ENCODE measurements at regions not wholly inside any gene's neighbourhood (a gene's known extent, or its start where the extent isn't known, plus 50 kb on each side); places are given as distances from the start of the nearest gene placed in this dataset.

GRCh38 chr3:197353867-197354567 lies 55.6 kb upstream of the DLG1 start:
- Histone ChIP-seq H3K27me3 (replicated peaks in 1 of 2; ENCODE audit: control insufficient read depth in 2 of 2, extremely low read depth in 1 of 2, insufficient read depth in 2 of 2, low read length in 1 of 2) (peaks cover 0 to 19% of the 10 kb centered on the region in 2 experiments), H3K4me3 (ENCODE audit: control insufficient read depth in 1 of 2, extremely low read depth in 1 of 2, low read length in 1 of 2) (no peak overlapping the region), H3K27ac (ENCODE audit: low read length) (no peak overlapping the region), H3K36me3 (ENCODE audit: control insufficient read depth in 2 of 2, extremely low read depth in 1 of 2, insufficient read depth in 1 of 2, low read length in 1 of 2) (no peaks in the 10 kb centered on the region), H3K4me1 (ENCODE audit: control insufficient read depth in 1 of 2, extremely low read depth in 1 of 2, insufficient read depth in 2 of 2, low read length in 2 of 2) (no peaks in the 10 kb centered on the region), H3K9me3 (no peaks in the 10 kb centered on the region)
- peaks cover 11 to 13% of the 10 kb centered on the region in 2 donors for H3K27me3 Mint-ChIP-seq
- no peak for DNase-seq
- H3K4me1 Mint-ChIP-seq, result peaks cover 0 to 7% (median 0%) of the 10 kb centered on the region in 3 donors
- peaks cover 0 to 3% (median 0%) of the 10 kb centered on the region in 3 donors for H3K9me3 Mint-ChIP-seq
- no peaks in the 10 kb centered on the region for H3K36me3 Mint-ChIP-seq
- POLR2A ChIA-PET, result no interaction called here
- H3K27ac Mint-ChIP-seq, result no peak overlapping the region
- H3K4me3 Mint-ChIP-seq, result no peak overlapping the region
- ATAC-seq (replicated peaks in 1 of 4), result no peak
- WGBS (ENCODE audit: insufficient coverage), result 82% methylated on average over 5 of the region's 10 CpGs
- CTCF ChIA-PET, result no interaction called here

DNA sequence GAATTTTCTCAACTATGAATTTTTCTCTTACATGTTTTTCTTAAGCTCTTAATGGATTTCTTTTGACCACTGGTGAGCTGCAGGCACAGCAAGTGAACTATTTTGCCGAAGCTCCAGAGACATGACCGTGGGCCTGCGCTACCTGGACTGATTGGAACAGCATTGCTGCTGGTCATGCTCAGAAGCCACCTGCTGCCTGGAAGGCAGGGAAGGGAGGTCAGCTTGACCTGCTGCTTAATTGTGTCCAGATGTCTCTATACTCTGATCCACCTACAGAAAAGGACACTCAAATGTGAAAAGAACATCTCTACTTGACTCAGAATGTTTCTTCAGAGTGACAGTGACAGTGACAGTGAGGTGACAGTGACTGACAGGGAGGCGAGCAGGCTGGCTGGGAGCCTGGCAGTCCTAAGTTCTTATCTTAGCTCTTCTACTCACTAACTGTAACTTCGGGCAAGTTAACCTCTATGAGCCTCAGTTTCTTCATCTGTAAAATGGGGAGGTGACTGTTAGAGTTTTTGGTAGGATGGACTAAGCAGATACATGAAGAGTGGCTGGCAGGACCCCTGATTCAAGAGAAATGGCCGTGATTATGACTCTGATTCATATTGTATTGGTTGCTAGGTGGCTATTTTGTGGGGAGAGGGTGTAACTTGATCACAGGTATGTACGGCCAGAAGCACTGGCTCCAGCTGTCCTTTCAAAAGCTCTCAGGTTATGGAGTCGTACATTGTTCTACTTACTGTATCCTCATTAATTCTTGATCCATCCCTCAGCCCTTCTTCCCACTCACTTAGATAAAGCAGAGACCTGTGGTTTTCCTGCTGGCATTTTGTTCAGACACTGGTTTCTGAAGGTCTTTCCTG lies 54.8 kb upstream of the DLG1 start:
- Mint-ChIP-seq H3K4me1 (peaks cover 0 to 7% (median 0%) of the 10 kb centered on the region in 3 donors), H3K27me3 (peaks cover 11 to 15% of the 10 kb centered on the region in 2 donors), H3K9me3 (no peaks in the 10 kb centered on the region), H3K4me3 (no peak overlapping the region), H3K36me3 (no peaks in the 10 kb centered on the region), H3K27ac (no peak overlapping the region)
- no peaks in the 10 kb centered on the region for H3K9me3 ChIP-seq
- no peak overlapping the region for H3K27ac ChIP-seq (ENCODE audit: low read length)
- WGBS (ENCODE audit: insufficient coverage), result 69% methylated on average over 5 of the region's 8 CpGs
- H3K36me3 ChIP-seq (ENCODE audit: control insufficient read depth in 2 of 2, extremely low read depth in 1 of 2, insufficient read depth in 1 of 2, low read length in 1 of 2), result no peaks in the 10 kb centered on the region
- H3K27me3 ChIP-seq (replicated peaks in 1 of 2; ENCODE audit: control insufficient read depth in 2 of 2, extremely low read depth in 1 of 2, insufficient read depth in 2 of 2, low read length in 1 of 2), result peaks cover 0 to 19% of the 10 kb centered on the region in 2 experiments
- H3K4me1 ChIP-seq (ENCODE audit: control insufficient read depth in 1 of 2, extremely low read depth in 1 of 2, insufficient read depth in 2 of 2, low read length in 2 of 2), result no peaks in the 10 kb centered on the region
- no peak for DNase-seq
- ChIA-PET CTCF (no interaction called here), POLR2A (interaction anchor here in 1 of 2 donors (0.7 kb wide), 1 partner anchor 56 kb away, joined by 3 read pairs; no protein-coding TSS in a partner anchor)
- H3K4me3 ChIP-seq (ENCODE audit: control insufficient read depth in 1 of 2, extremely low read depth in 1 of 2, low read length in 1 of 2), result no peak overlapping the region
- no peak for ATAC-seq (replicated peaks in 1 of 4)

DNA sequence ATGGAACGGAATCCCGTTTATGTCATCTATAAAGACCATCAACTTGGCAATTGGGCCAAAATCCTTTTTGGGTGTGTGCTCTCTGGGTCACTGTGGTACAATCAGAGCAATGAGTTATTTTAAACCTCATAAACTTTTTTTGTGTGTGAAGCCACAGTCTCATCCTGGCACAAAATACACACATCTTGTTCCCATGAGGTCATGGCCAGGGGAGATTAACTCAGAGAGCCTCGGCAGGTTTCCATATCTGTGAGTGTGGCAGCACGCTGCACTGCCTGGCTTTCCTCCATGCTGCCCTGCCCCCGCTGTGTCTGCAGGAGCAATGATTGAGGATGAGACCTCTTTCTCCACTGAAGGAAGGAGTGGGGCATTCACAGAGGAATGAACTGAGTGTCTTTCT lies 54.0 kb upstream of the DLG1 start:
- WGBS (ENCODE audit: insufficient coverage), result no CpG with 5 or more reads among the region's 5 CpGs
- no peak overlapping the region for H3K4me3 Mint-ChIP-seq
- CTCF ChIA-PET, result no interaction called here

DNA sequence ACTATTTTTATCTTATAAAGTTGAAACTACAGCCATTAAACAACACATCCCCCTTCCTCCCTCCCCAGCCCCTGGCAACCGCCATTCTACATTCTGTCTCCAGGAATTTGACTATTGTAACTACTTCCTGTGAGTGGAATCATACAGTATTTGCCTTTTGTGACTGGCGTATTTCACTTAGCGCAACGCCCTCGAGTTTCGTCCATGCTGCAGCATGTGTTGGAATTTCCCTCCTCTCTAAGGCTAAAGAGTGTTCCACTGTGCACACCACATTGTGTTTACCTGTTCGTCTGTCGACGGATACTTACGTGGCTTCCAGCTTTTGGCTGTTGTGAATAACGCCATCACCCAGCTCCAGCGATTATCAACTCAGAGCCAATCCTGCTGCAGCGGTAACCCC lies 52.0 kb upstream of the DLG1 start:
- Mint-ChIP-seq H3K9me3 (no peaks in the 10 kb centered on the region), H3K27ac (no peak overlapping the region), H3K4me1 (peaks cover 0 to 7% (median 0%) of the 10 kb centered on the region in 3 donors), H3K36me3 (no peaks in the 10 kb centered on the region), H3K27me3 (peaks cover 10 to 11% of the 10 kb centered on the region in 2 donors), H3K4me3 (no peak overlapping the region)
- DNase-seq (no peak), ATAC-seq (replicated peaks in 1 of 4) (no peak)
- H3K4me3 ChIP-seq (ENCODE audit: control insufficient read depth in 1 of 2, extremely low read depth in 1 of 2, low read length in 1 of 2), result no peak overlapping the region
- peaks cover 0 to 19% of the 10 kb centered on the region in 2 experiments for H3K27me3 ChIP-seq (replicated peaks in 1 of 2; ENCODE audit: control insufficient read depth in 2 of 2, extremely low read depth in 1 of 2, insufficient read depth in 2 of 2, low read length in 1 of 2)
- POLR2A ChIA-PET, result no interaction called here
- H3K27ac ChIP-seq (ENCODE audit: low read length), result no peak overlapping the region
- H3K9me3 ChIP-seq, result no peaks in the 10 kb centered on the region
- H3K36me3 ChIP-seq (ENCODE audit: control insufficient read depth in 2 of 2, extremely low read depth in 1 of 2, insufficient read depth in 1 of 2, low read length in 1 of 2), result no peaks in the 10 kb centered on the region
- CTCF ChIA-PET, result no interaction called here
- H3K4me1 ChIP-seq (ENCODE audit: control insufficient read depth in 1 of 2, extremely low read depth in 1 of 2, insufficient read depth in 2 of 2, low read length in 2 of 2), result no peaks in the 10 kb centered on the region
- WGBS (ENCODE audit: insufficient coverage), result 95% methylated on average over 7 of the region's 13 CpGs

More for the DNA sequence above, 54.0 kb upstream of the DLG1 start:
- no peak for DNase-seq
- H3K27me3 Mint-ChIP-seq, result peaks cover 14 to 15% of the 10 kb centered on the region in 2 donors
- H3K4me1 Mint-ChIP-seq, result peaks cover 0 to 7% (median 0%) of the 10 kb centered on the region in 3 donors
- H3K4me1 ChIP-seq (ENCODE audit: control insufficient read depth in 1 of 2, extremely low read depth in 1 of 2, insufficient read depth in 2 of 2, low read length in 2 of 2), result no peaks in the 10 kb centered on the region
- H3K27ac ChIP-seq (ENCODE audit: low read length), result no peak overlapping the region
- no peak overlapping the region for H3K4me3 ChIP-seq (ENCODE audit: control insufficient read depth in 1 of 2, extremely low read depth in 1 of 2, low read length in 1 of 2)
- ATAC-seq (replicated peaks in 1 of 4), result no peak
- no peaks in the 10 kb centered on the region for H3K9me3 ChIP-seq
- POLR2A ChIA-PET, result no interaction called here
- H3K36me3 ChIP-seq (ENCODE audit: control insufficient read depth in 2 of 2, extremely low read depth in 1 of 2, insufficient read depth in 1 of 2, low read length in 1 of 2), result no peaks in the 10 kb centered on the region
- no peaks in the 10 kb centered on the region for H3K9me3 Mint-ChIP-seq
- H3K36me3 Mint-ChIP-seq, result no peaks in the 10 kb centered on the region
- no peak overlapping the region for H3K27ac Mint-ChIP-seq
- H3K27me3 ChIP-seq (replicated peaks in 1 of 2; ENCODE audit: control insufficient read depth in 2 of 2, extremely low read depth in 1 of 2, insufficient read depth in 2 of 2, low read length in 1 of 2), result peaks cover 0 to 19% of the 10 kb centered on the region in 2 experiments

- no peak overlapping the region for H3K27ac Mint-ChIP-seq
- Histone ChIP-seq H3K9me3 (no peaks in the 10 kb centered on the region), H3K36me3 (ENCODE audit: control insufficient read depth in 2 of 2, extremely low read depth in 1 of 2, insufficient read depth in 1 of 2, low read length in 1 of 2) (no peaks in the 10 kb centered on the region), H3K4me1 (ENCODE audit: control insufficient read depth in 1 of 2, extremely low read depth in 1 of 2, insufficient read depth in 2 of 2, low read length in 2 of 2) (no peaks in the 10 kb centered on the region), H3K27ac (ENCODE audit: low read length) (no peak overlapping the region), H3K27me3 (replicated peaks in 1 of 2; ENCODE audit: control insufficient read depth in 2 of 2, extremely low read depth in 1 of 2, insufficient read depth in 2 of 2, low read length in 1 of 2) (peaks cover 0 to 16% of the 10 kb centered on the region in 2 experiments), H3K4me3 (ENCODE audit: control insufficient read depth in 1 of 2, extremely low read depth in 1 of 2, low read length in 1 of 2) (no peak overlapping the region)
- WGBS (ENCODE audit: insufficient coverage), result 96% methylated on average over 5 of the region's 8 CpGs
- H3K27me3 Mint-ChIP-seq, result peaks cover 6 to 8% of the 10 kb centered on the region in 2 donors
- POLR2A ChIA-PET, result no interaction called here
- H3K4me3 Mint-ChIP-seq, result no peak overlapping the region
- no peaks in the 10 kb centered on the region for H3K36me3 Mint-ChIP-seq
- no peak for ATAC-seq (replicated peaks in 1 of 4)
- no peaks in the 10 kb centered on the region for H3K9me3 Mint-ChIP-seq
- CTCF ChIA-PET, result no interaction called here
- DNase-seq, result no peak
- H3K4me1 Mint-ChIP-seq, result peaks cover 0 to 3% (median 0%) of the 10 kb centered on the region in 3 donors
These were observed 51.0 kb upstream of the DLG1 start for GRCh38 chr3:197349368-197349767.
